IMR-90 (cell line): ENCODE measurements at regions not wholly inside any gene's neighbourhood (a gene's known extent, or its start where the extent isn't known, plus 50 kb on each side); places are given as distances from the start of the nearest gene placed in this dataset.
A peak's percentile ranks its signal among the peaks of the same experiment; 100 is the strongest.

ENCODE experiments used
- ATAC-seq: fragments of 200-7000 bp; cut with Tn5 transposase; 2 replicates; pipeline ENCODE4 v1.9.1; 2020; ENCODE audit warnings: low read depth, mild to moderate bottlenecking, moderate library complexity
- BruUV-seq: library from RNA; stranded (reverse); fragments of 400-500 nt; replicated peaks from 2 replicates; lab custom pipeline; 2021; lab: Mats Ljungman, UMichigan
- CTCF ChIA-PET: fragments of 300-600 bp; formaldehyde crosslinking; extraction: SDS; loops from one replicate; lab custom pipeline; 2021; ENCODE audit warnings: antibody characterized with exemption; lab: Yijun Ruan, JAX
- POLR2A ChIA-PET: fragments of 300-600 bp; sonication (Branson Sonifier 250); formaldehyde crosslinking; loops from one replicate; lab custom pipeline; 2022; ENCODE audit warnings: antibody characterized with exemption; ENCODE audit not compliant: unreplicated experiment; lab: Charles Lee
- DNase-seq: peaks from one replicate; pipeline ENCODE4 v3.0.0; 2013
- H2AFZ ChIP-seq: replicated peaks from 2 replicates; pipeline ENCODE3; 2013; ENCODE audit warnings: low read length, mild to moderate bottlenecking; ENCODE audit not compliant: poor library complexity
- H2AK5ac ChIP-seq: 2 replicates; pipeline ENCODE4 v1.6.1; 2013; ENCODE audit warnings: low read depth, low read length, inconsistent platforms
- H2AK9ac ChIP-seq: replicated peaks from 2 replicates; pipeline ENCODE3; 2013; ENCODE audit warnings: mild to moderate bottlenecking, low read depth, low read length, moderate library complexity; ENCODE audit not compliant: poor library complexity
- H2BK120ac ChIP-seq: 2 replicates; pipeline ENCODE4 v1.6.1; 2013; ENCODE audit warnings: low read depth, low read length, inconsistent platforms
- H2BK15ac ChIP-seq: 3 replicates; pipeline ENCODE4 v1.6.1; 2013; ENCODE audit warnings: low read depth, low read length, inconsistent platforms
- H2BK20ac ChIP-seq: 2 replicates; pipeline ENCODE4 v1.6.1; 2013; ENCODE audit warnings: low read depth, mild to moderate bottlenecking, inconsistent platforms, low read length, moderate library complexity
- H2BK5ac ChIP-seq: 2 replicates; pipeline ENCODE4 v1.6.1; 2013; ENCODE audit warnings: mild to moderate bottlenecking, low read depth, low read length, inconsistent platforms; ENCODE audit not compliant: poor library complexity, severe bottlenecking
- H3K14ac ChIP-seq: replicated peaks from 2 replicates; pipeline ENCODE4 v1.6.1; 2013; ENCODE audit warnings: low read depth, low read length, inconsistent platforms
- H3K18ac ChIP-seq: 2 replicates; pipeline ENCODE4 v1.6.1; 2013; ENCODE audit warnings: low read depth, low read length, control low read depth
- H3K23ac ChIP-seq: 2 replicates; pipeline ENCODE4 v1.6.1; 2013; ENCODE audit warnings: low read depth, low read length, inconsistent platforms
- H3K27ac ChIP-seq: 2 replicates; pipeline ENCODE4 v1.5.1; 2013; ENCODE audit warnings: mild to moderate bottlenecking, control low read depth, low read length; ENCODE audit not compliant: insufficient read depth
- H3K27me3 ChIP-seq: 2 replicates; pipeline ENCODE4 v1.6.1; 2013; ENCODE audit warnings: low read length; ENCODE audit not compliant: control insufficient read depth, insufficient read depth
- H3K36me3 ChIP-seq: 2 replicates; pipeline ENCODE4 v1.6.1; 2013; ENCODE audit warnings: low read length, mixed read lengths; ENCODE audit not compliant: control insufficient read depth, insufficient read depth
- H3K4ac ChIP-seq: 2 replicates; pipeline ENCODE4 v1.6.1; 2013; ENCODE audit warnings: low read depth, low read length, inconsistent platforms
- H3K4me1 ChIP-seq: 2 replicates; pipeline ENCODE4 v1.6.1; 2013; ENCODE audit warnings: low read length, mixed read lengths; ENCODE audit not compliant: control insufficient read depth, insufficient read depth
- H3K4me2 ChIP-seq: 2 replicates; pipeline ENCODE4 v1.6.1; 2013; ENCODE audit warnings: low read depth, mild to moderate bottlenecking, control low read depth, low read length, moderate library complexity
- H3K4me3 ChIP-seq: 2 replicates; pipeline ENCODE4 v1.5.1; 2013; ENCODE audit warnings: low read depth, mild to moderate bottlenecking, control low read depth, low read length, moderate library complexity; ENCODE audit not compliant: insufficient read depth
- H3K56ac ChIP-seq: 2 replicates; pipeline ENCODE4 v1.6.1; 2013; ENCODE audit warnings: low read length, inconsistent platforms; ENCODE audit not compliant: insufficient read depth; ENCODE audit errors: extremely low read depth
- H3K79me1 ChIP-seq, 2 experiments: 2 replicates each; pipeline ENCODE4 v1.6.1; 2013; ENCODE audit warnings: low read length in 2 of 2, inconsistent platforms in 1 of 2, low read depth in 1 of 2
- H3K9ac ChIP-seq: 2 replicates; pipeline ENCODE4 v1.6.1; 2013; ENCODE audit warnings: low read depth, low read length, control low read depth
- H3K9me1 ChIP-seq: 2 replicates; pipeline ENCODE4 v1.6.1; 2013; ENCODE audit warnings: low read length, inconsistent platforms; ENCODE audit not compliant: insufficient read depth
- H3K9me3 ChIP-seq: 2 replicates; pipeline ENCODE4 v1.6.1; 2013; ENCODE audit warnings: low read length; ENCODE audit not compliant: control insufficient read depth, insufficient read depth
- H4K20me1 ChIP-seq: 2 replicates; pipeline ENCODE4 v1.6.1; 2013; ENCODE audit warnings: low read length, inconsistent platforms; ENCODE audit not compliant: insufficient read depth
- H4K5ac ChIP-seq: 2 replicates; pipeline ENCODE4 v1.6.1; 2013; ENCODE audit warnings: mild to moderate bottlenecking, low read depth, low read length, control low read depth
- H4K8ac ChIP-seq, 2 experiments: 2 replicates each; pipeline ENCODE4 v1.6.1; 2013; ENCODE audit warnings: low read depth in 2 of 2, low read length in 2 of 2, control low read depth in 1 of 2, inconsistent platforms in 1 of 2
- H4K91ac ChIP-seq: 2 replicates; pipeline ENCODE4 v1.6.1; 2013; ENCODE audit warnings: low read depth, low read length, inconsistent platforms; ENCODE audit not compliant: insufficient read depth
- CTCF ChIP-seq: conservative IDR thresholded peaks from 2 replicates; pipeline ENCODE4 v1.5.1; 2012; ENCODE audit warnings: mild to moderate bottlenecking, low read depth, low read length, improper control_type of control experiment
- RAD21 ChIP-seq: IDR thresholded peaks from 2 replicates; pipeline ENCODE4 v1.6.1; 2012; ENCODE audit warnings: low read length, improper control_type of control experiment
- SMC3 ChIP-seq: fragments of 150-350 bp; IDR thresholded peaks from 2 replicates; pipeline ENCODE4 v1.6.1; 2016; ENCODE audit warnings: low read depth, mild to moderate bottlenecking, antibody characterized with exemption, low read length, moderate library complexity
- WGBS, 2 experiments: methylation state at CpG; one replicate each; pipeline versions ENCODE4 v1.1.5 to v1.1.7; 2013; ENCODE audit warnings: missing lambda C conversion rate in 2 of 2; ENCODE audit not compliant: insufficient read length in 1 of 2; ENCODE audit errors: extremely low coverage in 2 of 2; 5-methylcytosine and 5-hydroxymethylcytosine counted together
- dilution Hi-C: fragments of 300-500 bp; cut with HindIII; formaldehyde crosslinking; loops from one replicate; pipeline ENCODE4 v1.14.3; 2018; ENCODE audit warnings: low sequenced_read_pairs; ENCODE audit not compliant: unreplicated experiment
- in situ Hi-C: fragments of 300-500 bp; cut with MboI; formaldehyde crosslinking; loops from 3 replicates; pipeline ENCODE4 v1.14.3; 2019; ENCODE audit warnings: low sequenced_read_pairs, inconsistent platforms, mixed read lengths
- intact Hi-C: fragments of 100-400 bp; cut with micrococcal nuclease; formaldehyde crosslinking; loops from 2 replicates; pipeline ENCODE4 v1.10.0; 2022

- no peak overlapping the region for H3K27ac ChIP-seq
- H3K56ac ChIP-seq = no peak overlapping the region
- H3K79me1 ChIP-seq = no peaks in the 10 kb centered on the region
- H3K27me3 ChIP-seq = no peaks in the 10 kb centered on the region; the same call in 1 of the 2 replicates
- no peak overlapping the region for H2AK5ac ChIP-seq
- no peak overlapping the region for H3K9ac ChIP-seq
- H3K36me3 ChIP-seq = no peaks in the 10 kb centered on the region
- in situ Hi-C loops = no loop called here
- no peak overlapping the region for H2AFZ ChIP-seq
- peaks cover 2% of the 10 kb centered on the region; the same call in 1 of the 2 replicates for H3K9me3 ChIP-seq
- H3K4me2 ChIP-seq = no peak overlapping the region
- ChIA-PET POLR2A (no interaction called here), CTCF (no interaction called here)
- BruUV-seq = no TSS peak
- no peak overlapping the region for H3K18ac ChIP-seq
- ATAC-seq (no peak), DNase-seq (no peak)
- no peaks in the 10 kb centered on the region for H3K4me1 ChIP-seq
- no peaks in the 10 kb centered on the region for H4K20me1 ChIP-seq
- no peak overlapping the region for H3K4me3 ChIP-seq
- H3K14ac ChIP-seq = no peak overlapping the region
- TF ChIP-seq SMC3 (no peak), RAD21 (peak; percentile 30), CTCF (peak; percentile 28)
- no peak overlapping the region for H4K8ac ChIP-seq
- intact Hi-C loops = no loop called here
- H3K4ac ChIP-seq = no peak overlapping the region
- no peak overlapping the region for H2AK9ac ChIP-seq
- no peak overlapping the region for H2BK120ac ChIP-seq
- no peak overlapping the region for H2BK15ac ChIP-seq
- no peak overlapping the region for H2BK20ac ChIP-seq
- no peaks in the 10 kb centered on the region; the same call in 1 of the 2 replicates for H3K9me1 ChIP-seq
- dilution Hi-C loops = no loop called here
- no CpG with 5 or more reads among the region's 1 CpG for WGBS, 2 experiments
- no peak overlapping the region for H3K23ac ChIP-seq
- H4K5ac ChIP-seq = no peak overlapping the region
- no peak overlapping the region for H4K91ac ChIP-seq
- no peak overlapping the region for H2BK5ac ChIP-seq
Observed at GRCh38 chr10:112872728-112873127, 77.3 kb upstream of the TCF7L2 start.
